ENCODE measurements at regions not wholly inside any gene's neighbourhood (a gene's known extent, or its start where the extent isn't known, plus 50 kb on each side); places are given as distances from the start of the nearest gene placed in this dataset.

DNA sequence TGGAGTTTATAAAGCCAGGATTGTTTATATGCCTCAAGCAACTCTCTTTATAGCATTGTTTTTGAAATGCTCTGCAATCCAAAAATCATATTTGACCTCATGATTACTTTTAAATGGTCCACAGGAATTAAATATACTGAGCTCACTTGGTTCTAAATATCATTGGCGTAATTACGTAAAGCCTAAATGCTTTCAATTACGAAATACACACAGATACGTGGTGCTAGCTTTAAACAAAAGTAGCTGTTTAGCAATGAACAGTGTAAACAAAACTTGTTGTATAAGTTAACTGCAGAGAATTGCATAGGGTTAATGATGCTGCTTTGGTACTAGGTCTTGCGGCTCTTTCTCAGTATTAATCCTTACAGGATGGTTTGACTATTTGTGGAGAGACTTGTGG, 346.6 kb downstream of the COG6 start:
- TF ChIP-seq, protein P1, sequence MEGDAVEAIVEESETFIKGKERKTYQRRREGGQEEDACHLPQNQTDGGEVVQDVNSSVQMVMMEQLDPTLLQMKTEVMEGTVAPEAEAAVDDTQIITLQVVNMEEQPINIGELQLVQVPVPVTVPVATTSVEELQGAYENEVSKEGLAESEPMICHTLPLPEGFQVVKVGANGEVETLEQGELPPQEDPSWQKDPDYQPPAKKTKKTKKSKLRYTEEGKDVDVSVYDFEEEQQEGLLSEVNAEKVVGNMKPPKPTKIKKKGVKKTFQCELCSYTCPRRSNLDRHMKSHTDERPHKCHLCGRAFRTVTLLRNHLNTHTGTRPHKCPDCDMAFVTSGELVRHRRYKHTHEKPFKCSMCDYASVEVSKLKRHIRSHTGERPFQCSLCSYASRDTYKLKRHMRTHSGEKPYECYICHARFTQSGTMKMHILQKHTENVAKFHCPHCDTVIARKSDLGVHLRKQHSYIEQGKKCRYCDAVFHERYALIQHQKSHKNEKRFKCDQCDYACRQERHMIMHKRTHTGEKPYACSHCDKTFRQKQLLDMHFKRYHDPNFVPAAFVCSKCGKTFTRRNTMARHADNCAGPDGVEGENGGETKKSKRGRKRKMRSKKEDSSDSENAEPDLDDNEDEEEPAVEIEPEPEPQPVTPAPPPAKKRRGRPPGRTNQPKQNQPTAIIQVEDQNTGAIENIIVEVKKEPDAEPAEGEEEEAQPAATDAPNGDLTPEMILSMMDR (IDR thresholded peaks at IDR 0.05), result no peak
- no peak for TF ChIP-seq POLR2A (IDR thresholded peaks at IDR 0.05)

Data from right lobe of liver (tissue), 4 donors.